Common myeloid progenitor, CD34-positive (primary cell): ENCODE measurements at regions not wholly inside any gene's neighbourhood (a gene's known extent, or its start where the extent isn't known, plus 50 kb on each side); places are given as distances from the start of the nearest gene placed in this dataset.

ENCODE experiments used
- CTCF ChIA-PET: fragments of 350-600 bp; sonication (Branson Sonifier 250); formaldehyde crosslinking; loops from one replicate; lab custom pipeline; 2021; ENCODE audit warnings: antibody characterized with exemption; lab: Charles Lee
- POLR2A ChIA-PET: fragments of 350-600 bp; sonication (Branson Sonifier 250); formaldehyde crosslinking; loops from one replicate; lab custom pipeline; 2021; ENCODE audit warnings: antibody characterized with exemption; lab: Charles Lee
- DNase-seq, 3 donors: peaks; one replicate each; pipeline versions ENCODE4 v3.0.0 to v3.0.0-alpha.2; 2013
- H3K27ac ChIP-seq, 2 experiments: 1 replicate in 1 of 2; 2 replicates in 1 of 2; pipeline ENCODE4 v1.7.0; 2013; ENCODE audit warnings: inconsistent platforms in 2 of 2, low read length in 2 of 2, mild to moderate bottlenecking in 2 of 2, low read depth in 1 of 2, moderate library complexity in 1 of 2; ENCODE audit not compliant: severe bottlenecking in 2 of 2, insufficient read depth in 1 of 2, poor library complexity in 1 of 2
- H3K27me3 ChIP-seq, 5 experiments: replicated peaks in 2 of 5; 1 replicate in 3 of 5; 2 replicates in 2 of 5; pipeline versions ENCODE4 v1.6.1 to v1.7.0; 2013; ENCODE audit warnings: low read length in 4 of 5, mild to moderate bottlenecking in 2 of 5, moderate library complexity in 2 of 5, inconsistent platforms in 1 of 5; ENCODE audit not compliant: insufficient read depth in 5 of 5, control insufficient read depth in 4 of 5
- H3K36me3 ChIP-seq, 4 experiments: 1 replicate in 2 of 4; 2 replicates in 2 of 4; pipeline versions ENCODE4 v1.6.1 to v1.7.0; 2013; ENCODE audit warnings: low read length in 3 of 4, control low read depth in 1 of 4, mild to moderate bottlenecking in 1 of 4; ENCODE audit not compliant: control insufficient read depth in 4 of 4, insufficient read depth in 4 of 4
- H3K4me1 ChIP-seq, 4 experiments: 1 replicate in 3 of 4; 2 replicates in 1 of 4; pipeline versions ENCODE4 v1.6.1 to v1.7.1; 2013; ENCODE audit warnings: low read length in 3 of 4, mild to moderate bottlenecking in 3 of 4, control low read depth in 1 of 4, inconsistent platforms in 1 of 4, moderate library complexity in 1 of 4; ENCODE audit not compliant: control insufficient read depth in 4 of 4, insufficient read depth in 4 of 4; ENCODE audit errors: control extremely low read depth in 1 of 4
- H3K4me3 ChIP-seq, 7 experiments: 1 replicate in 4 of 7; 2 replicates in 3 of 7; pipeline versions ENCODE4 v1.5.1 to v1.7.0; 2013; ENCODE audit warnings: mild to moderate bottlenecking in 7 of 7, low read length in 6 of 7, moderate library complexity in 6 of 7, inconsistent platforms in 2 of 7, low read depth in 2 of 7, control low read depth in 1 of 7; ENCODE audit not compliant: insufficient read depth in 4 of 7, control insufficient read depth in 1 of 7; ENCODE audit errors: extremely low read depth in 1 of 7
- H3K9me3 ChIP-seq, 5 experiments: 1 replicate in 4 of 5; 2 replicates in 1 of 5; pipeline versions ENCODE4 v1.6.1 to v1.7.1; 2013; ENCODE audit warnings: low read length in 4 of 5, mild to moderate bottlenecking in 2 of 5, inconsistent platforms in 1 of 5, low read depth in 1 of 5, moderate library complexity in 1 of 5; ENCODE audit not compliant: control insufficient read depth in 4 of 5, insufficient read depth in 2 of 5; ENCODE audit errors: control extremely low read depth in 1 of 5
- WGBS: methylation state at CpG from one replicate; pipeline ENCODE4 v1.1.5; 2013; ENCODE audit not compliant: insufficient coverage; 5-methylcytosine and 5-hydroxymethylcytosine counted together

DNA sequence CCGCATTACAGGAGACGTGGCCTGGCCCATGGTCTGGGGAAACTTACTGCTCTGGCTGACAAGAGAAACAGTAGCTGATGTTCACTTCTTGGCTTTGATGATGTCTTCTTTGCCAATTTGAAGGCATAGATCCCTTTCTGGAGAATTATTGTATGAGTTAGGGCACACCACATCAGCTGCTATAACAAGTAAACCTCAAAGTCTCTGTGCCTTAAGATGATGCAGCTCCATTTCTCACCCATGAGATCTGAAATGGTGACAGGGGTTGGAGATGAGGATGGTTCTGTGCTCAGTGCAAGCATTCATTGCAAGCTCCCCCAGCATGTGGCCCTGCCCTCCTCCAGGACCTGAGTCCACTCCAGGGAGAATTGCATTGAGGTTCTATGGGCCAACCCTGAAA lies 157.4 kb downstream of the IRX5 start:
- H3K9me3 ChIP-seq, result no peaks in the 10 kb centered on the region
- WGBS, result 100% methylated on average over 2 of the region's 2 CpGs
- no peak overlapping the region for H3K4me3 ChIP-seq
- H3K27me3 ChIP-seq, result no peaks in the 10 kb centered on the region
- ChIA-PET CTCF (no interaction called here), POLR2A (no interaction called here)
- no peak overlapping the region for H3K27ac ChIP-seq
- no peaks in the 10 kb centered on the region for H3K36me3 ChIP-seq
- no peak for DNase-seq
- H3K4me1 ChIP-seq, result no peaks in the 10 kb centered on the region

DNA sequence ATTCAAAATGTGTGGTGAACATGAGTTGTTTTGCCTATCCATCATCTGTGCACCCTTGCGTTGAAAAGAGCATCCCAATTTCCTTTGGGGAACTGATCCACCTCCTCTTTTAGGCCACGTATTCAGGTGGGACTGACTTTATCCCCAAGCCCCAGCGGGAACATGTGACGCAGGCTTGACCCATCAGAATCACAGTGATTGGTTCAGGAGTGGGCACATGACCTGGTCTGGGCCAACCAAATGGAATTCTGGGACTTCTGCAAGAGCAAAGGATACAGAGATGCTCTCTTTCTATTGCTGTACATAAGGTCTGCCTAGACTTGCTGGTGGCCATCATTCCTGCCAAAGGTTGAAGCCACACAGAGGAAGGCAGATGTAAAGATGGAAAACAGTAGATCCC lies 158.9 kb downstream of the IRX5 start:
- H3K4me3 ChIP-seq, result no peak overlapping the region
- H3K36me3 ChIP-seq, result no peaks in the 10 kb centered on the region
- no peak overlapping the region for H3K27ac ChIP-seq
- CTCF ChIA-PET, result no interaction called here
- H3K27me3 ChIP-seq, result no peaks in the 10 kb centered on the region
- DNase-seq, result no peak
- H3K4me1 ChIP-seq, result no peaks in the 10 kb centered on the region
- POLR2A ChIA-PET, result no interaction called here
- 89% methylated on average over 3 of the region's 4 CpGs for WGBS
- no peaks in the 10 kb centered on the region for H3K9me3 ChIP-seq

DNA sequence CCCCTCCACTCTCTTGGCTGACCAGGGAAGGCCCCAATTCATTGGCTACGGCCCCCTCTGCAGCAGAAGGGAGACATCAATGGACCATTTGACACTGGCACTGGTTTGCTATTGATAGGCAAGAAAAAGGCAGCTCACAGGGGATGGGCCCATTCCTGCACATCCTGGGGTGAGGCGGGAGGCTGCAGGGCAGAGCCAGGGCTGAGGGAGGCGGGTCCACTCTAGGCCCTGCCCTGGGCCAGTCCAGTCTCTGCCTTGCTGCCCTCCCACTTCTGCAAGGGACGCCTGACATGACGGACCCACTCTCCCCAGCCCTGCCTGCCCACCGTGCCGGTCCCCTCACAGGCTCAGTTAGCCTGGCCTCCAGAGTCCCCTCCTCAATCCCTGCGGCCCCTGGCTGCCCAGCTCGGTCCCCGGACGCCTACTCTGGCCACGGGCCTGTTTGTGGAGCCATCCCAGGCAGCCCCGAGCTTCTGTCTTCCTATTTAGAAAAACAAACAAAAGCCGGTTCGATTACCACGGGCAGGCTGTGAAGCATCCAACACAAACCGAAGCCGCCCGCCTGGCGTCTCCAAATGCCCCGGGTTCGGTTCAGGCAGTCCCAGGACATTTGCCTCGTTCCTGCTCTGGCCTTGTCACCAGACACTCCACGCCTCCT lies 160.7 kb downstream of the IRX5 start:
- H3K27ac ChIP-seq, result no peak overlapping the region
- no peaks in the 10 kb centered on the region for H3K27me3 ChIP-seq
- no peaks in the 10 kb centered on the region for H3K36me3 ChIP-seq
- H3K4me1 ChIP-seq, result no peaks in the 10 kb centered on the region
- WGBS, result 90% methylated on average over 24 of the region's 24 CpGs
- H3K9me3 ChIP-seq, result no peaks in the 10 kb centered on the region
- no peak overlapping the region for H3K4me3 ChIP-seq
- DNase-seq, result no peak
- ChIA-PET POLR2A (no interaction called here), CTCF (no interaction called here)

DNA sequence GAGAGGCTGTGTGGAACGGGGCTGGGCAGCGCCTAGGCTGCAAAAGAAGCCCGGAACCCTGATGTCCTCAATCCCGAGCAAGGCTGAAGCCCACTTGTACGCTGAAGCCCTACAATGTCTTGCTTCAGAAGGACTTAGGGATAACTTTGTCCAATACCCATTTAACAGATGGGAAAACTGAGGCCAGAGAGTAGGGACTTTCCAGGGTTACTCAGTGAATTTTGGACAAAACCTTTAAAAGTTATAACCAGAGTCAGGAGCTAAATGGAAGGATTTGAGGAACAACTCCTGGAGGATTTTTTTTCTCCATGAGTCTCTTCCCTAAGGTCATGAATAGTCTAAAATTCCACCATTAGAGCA lies 161.2 kb downstream of the IRX5 start:
- 100% methylated on average over 3 of the region's 5 CpGs for WGBS
- POLR2A ChIA-PET, result no interaction called here
- H3K4me3 ChIP-seq, result no peak overlapping the region
- H3K27ac ChIP-seq, result no peak overlapping the region
- no peak for DNase-seq
- CTCF ChIA-PET, result no interaction called here
- no peaks in the 10 kb centered on the region for H3K36me3 ChIP-seq
- H3K4me1 ChIP-seq, result no peaks in the 10 kb centered on the region
- H3K27me3 ChIP-seq, result no peaks in the 10 kb centered on the region
- H3K9me3 ChIP-seq, result no peaks in the 10 kb centered on the region

DNA sequence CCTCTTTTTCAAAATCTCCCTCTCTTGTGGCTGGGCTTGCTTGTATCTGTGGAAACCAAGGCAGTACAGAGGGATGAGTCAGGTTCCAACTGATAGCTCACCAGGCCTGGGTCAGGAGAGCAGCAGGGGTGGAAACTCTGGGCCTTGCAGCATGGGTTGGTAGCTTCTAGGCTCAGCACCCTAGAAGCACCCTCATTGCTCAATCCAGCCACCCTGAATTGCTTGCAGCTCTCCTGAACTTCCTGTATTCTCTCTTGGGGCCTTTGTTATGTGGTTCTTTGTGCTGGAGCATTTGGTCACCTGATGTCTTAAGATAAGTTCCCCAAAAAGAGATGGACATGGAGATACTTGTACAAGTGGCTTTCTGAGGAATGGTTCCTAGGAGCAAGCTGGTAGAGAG lies 169.4 kb downstream of the IRX5 start:
- Histone ChIP-seq H3K27me3 (peaks cover 0 to 2% (median 0%) of the 10 kb centered on the region in 5 experiments), H3K36me3 (no peaks in the 10 kb centered on the region), H3K4me3 (no peak overlapping the region), H3K27ac (no peak overlapping the region), H3K9me3 (peaks cover 0 to 11% (median 0%) of the 10 kb centered on the region in 5 experiments), H3K4me1 (no peaks in the 10 kb centered on the region)
- no peak for DNase-seq
- ChIA-PET CTCF (no interaction called here), POLR2A (no interaction called here)

DNA sequence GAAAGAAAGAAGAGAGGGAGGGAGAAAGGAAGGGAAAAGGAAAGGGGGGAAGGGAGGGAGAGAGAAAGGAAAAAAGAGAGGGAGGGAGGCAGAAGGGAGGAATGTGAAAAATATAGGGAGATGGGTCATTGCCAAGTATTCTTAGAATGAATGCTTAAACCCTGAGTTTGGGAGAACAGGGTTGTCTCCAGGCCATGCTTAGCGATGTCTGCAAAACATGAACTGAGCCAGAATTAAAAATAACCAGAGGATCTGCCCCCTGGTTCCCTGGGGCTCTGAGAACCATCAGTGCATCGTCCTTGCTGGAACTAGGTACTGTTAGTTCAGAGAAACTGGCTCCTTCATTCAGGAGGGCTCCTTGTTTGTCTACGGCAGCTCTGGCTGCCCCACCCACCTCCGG lies 170.4 kb downstream of the IRX5 start:
- H3K4me3 ChIP-seq, result no peak overlapping the region
- no peak for DNase-seq
- no peaks in the 10 kb centered on the region for H3K4me1 ChIP-seq
- WGBS, result 50% methylated on average over 1 of the region's 4 CpGs
- POLR2A ChIA-PET, result no interaction called here
- no peaks in the 10 kb centered on the region for H3K36me3 ChIP-seq
- peaks cover 0 to 11% (median 0%) of the 10 kb centered on the region in 5 experiments for H3K9me3 ChIP-seq
- no peak overlapping the region for H3K27ac ChIP-seq
- CTCF ChIA-PET, result no interaction called here
- H3K27me3 ChIP-seq, result peaks cover 0 to 2% (median 0%) of the 10 kb centered on the region in 5 experiments

DNA sequence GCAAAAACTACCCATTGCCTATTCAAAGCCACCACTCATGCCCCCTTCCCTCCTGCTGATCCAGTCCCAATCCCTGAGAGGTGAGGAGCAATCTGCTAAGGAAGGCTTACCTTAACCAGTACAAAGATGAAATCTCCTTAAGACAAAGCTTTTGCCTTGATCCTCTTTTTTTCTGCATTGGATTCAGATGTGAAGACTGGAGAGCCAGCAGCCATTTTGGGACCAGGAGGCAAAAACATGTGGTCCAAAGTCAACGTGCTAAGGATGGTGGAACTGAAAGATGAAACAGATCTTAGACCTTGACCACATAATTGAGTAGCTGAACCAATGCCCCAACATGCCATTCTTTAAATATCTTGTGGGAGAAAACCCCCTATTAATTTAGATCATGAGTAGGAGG lies 171.4 kb downstream of the IRX5 start:
- no peaks in the 10 kb centered on the region for H3K4me1 ChIP-seq
- peaks cover 0 to 11% (median 0%) of the 10 kb centered on the region in 5 experiments for H3K9me3 ChIP-seq
- H3K4me3 ChIP-seq, result no peak overlapping the region
- 100% methylated on average over 1 of the region's 1 CpG for WGBS
- no peaks in the 10 kb centered on the region for H3K36me3 ChIP-seq
- H3K27me3 ChIP-seq, result peaks cover 0 to 2% (median 0%) of the 10 kb centered on the region in 5 experiments
- H3K27ac ChIP-seq, result no peak overlapping the region
- CTCF ChIA-PET, result no interaction called here
- POLR2A ChIA-PET, result no interaction called here
- no peak for DNase-seq
